Subcutaneous abdominal adipose tissue (tissue), 5 donors: ENCODE measurements at regions not wholly inside any gene's neighbourhood (a gene's known extent, or its start where the extent isn't known, plus 50 kb on each side); places are given as distances from the start of the nearest gene placed in this dataset.

ENCODE experiments used
- H3K27ac ChIP-seq: one replicate; pipeline ENCODE4 v1.7.0; 2013; ENCODE audit warnings: low read depth, mild to moderate bottlenecking, inconsistent platforms, low read length, moderate library complexity
- H3K27me3 ChIP-seq, 5 donors: one replicate each; pipeline ENCODE4 v1.7.0; 2013; ENCODE audit warnings: low read length in 5 of 5, inconsistent platforms in 1 of 5; ENCODE audit not compliant: control insufficient read depth in 5 of 5, insufficient read depth in 4 of 5
- H3K36me3 ChIP-seq, 5 donors: one replicate each; pipeline ENCODE4 v1.7.0; 2013; ENCODE audit warnings: low read length in 5 of 5; ENCODE audit not compliant: control insufficient read depth in 5 of 5, insufficient read depth in 5 of 5
- H3K4me1 ChIP-seq, 5 donors: one replicate each; pipeline ENCODE4 v1.7.0; 2013; ENCODE audit warnings: low read length in 5 of 5, mild to moderate bottlenecking in 3 of 5, moderate library complexity in 1 of 5; ENCODE audit not compliant: control insufficient read depth in 5 of 5, insufficient read depth in 5 of 5
- H3K4me3 ChIP-seq, 5 donors: one replicate each; pipeline ENCODE4 v1.7.0; 2013; ENCODE audit warnings: low read length in 5 of 5, low read depth in 1 of 5
- H3K9ac ChIP-seq, 5 donors: one replicate each; pipeline ENCODE4 v1.7.0; 2013; ENCODE audit warnings: low read length in 5 of 5, mild to moderate bottlenecking in 4 of 5, moderate library complexity in 3 of 5
- H3K9me3 ChIP-seq, 5 donors: one replicate each; pipeline ENCODE4 v1.7.0; 2013; ENCODE audit warnings: low read length in 5 of 5; ENCODE audit not compliant: control insufficient read depth in 5 of 5
- donor health status: healthy.
- donor health status: healthy.
- donor health status: healthy.
- donor health status: healthy.
- donor health status: healthy.

DNA sequence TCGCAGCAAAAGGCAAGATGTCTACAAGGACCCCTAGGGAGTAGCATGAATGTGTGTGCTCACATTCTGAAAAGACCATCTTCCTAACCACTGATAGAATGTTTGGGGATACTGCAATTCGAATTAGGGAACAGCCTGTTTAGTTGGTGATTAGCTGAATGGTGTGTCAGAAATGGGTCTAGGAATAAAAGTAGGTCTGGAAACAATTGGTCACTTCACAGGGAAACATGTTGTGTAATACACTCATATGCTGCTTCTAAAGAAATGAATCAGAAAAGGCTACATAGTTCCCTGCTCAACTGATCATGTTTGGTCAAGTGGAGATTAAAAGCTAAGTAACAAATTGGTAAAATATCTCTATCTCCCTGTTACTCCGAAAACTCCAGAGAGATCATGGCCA is 2362.4 kb upstream of the TENM3 start:
- Histone ChIP-seq H3K27ac (no peak overlapping the region), H3K27me3 (no peaks in the 10 kb centered on the region), H3K4me1 (no peaks in the 10 kb centered on the region), H3K36me3 (no peaks in the 10 kb centered on the region), H3K4me3 (no peak overlapping the region), H3K9ac (no peak overlapping the region), H3K9me3 (peaks cover 0 to 2% (median 0%) of the 10 kb centered on the region in 5 donors)

DNA sequence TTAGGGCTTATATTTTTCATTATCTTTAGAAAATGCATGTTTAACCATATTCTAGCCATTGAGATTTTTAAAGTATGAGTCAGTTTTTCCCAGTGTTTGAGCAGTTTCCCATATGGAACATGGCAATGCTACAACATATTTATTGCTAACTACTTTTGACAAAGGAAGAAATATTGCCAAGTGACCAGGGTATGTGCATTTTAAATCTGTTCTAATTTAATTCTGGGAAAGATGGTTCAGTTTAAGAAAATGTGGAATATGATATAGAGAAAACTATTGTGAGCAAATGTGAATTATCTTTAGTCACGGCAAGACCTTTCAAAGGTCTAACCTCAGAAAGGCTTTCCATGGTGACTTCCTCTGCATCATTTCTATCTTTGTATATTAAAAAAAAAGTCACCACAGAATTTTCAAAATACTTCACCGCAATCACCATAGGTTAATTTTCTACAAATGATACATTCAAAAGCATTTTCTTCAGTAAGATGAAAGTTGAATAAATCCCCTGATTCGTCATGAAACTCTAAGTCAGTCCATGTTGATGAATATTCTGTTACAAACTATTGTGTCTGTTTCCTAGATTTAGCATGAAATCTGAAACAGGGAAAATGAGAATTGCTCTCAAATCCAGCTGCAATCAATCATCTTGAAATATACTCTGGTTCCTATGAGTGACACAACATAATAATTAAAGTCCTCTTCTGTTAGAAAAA is 2349.0 kb upstream of the TENM3 start:
- H3K27me3 ChIP-seq = no peaks in the 10 kb centered on the region
- no peak overlapping the region for H3K9ac ChIP-seq
- no peak overlapping the region for H3K27ac ChIP-seq
- no peaks in the 10 kb centered on the region for H3K4me1 ChIP-seq
- peaks cover 0 to 7% (median 0%) of the 10 kb centered on the region in 5 donors for H3K9me3 ChIP-seq
- no peak overlapping the region for H3K4me3 ChIP-seq
- no peaks in the 10 kb centered on the region for H3K36me3 ChIP-seq

DNA sequence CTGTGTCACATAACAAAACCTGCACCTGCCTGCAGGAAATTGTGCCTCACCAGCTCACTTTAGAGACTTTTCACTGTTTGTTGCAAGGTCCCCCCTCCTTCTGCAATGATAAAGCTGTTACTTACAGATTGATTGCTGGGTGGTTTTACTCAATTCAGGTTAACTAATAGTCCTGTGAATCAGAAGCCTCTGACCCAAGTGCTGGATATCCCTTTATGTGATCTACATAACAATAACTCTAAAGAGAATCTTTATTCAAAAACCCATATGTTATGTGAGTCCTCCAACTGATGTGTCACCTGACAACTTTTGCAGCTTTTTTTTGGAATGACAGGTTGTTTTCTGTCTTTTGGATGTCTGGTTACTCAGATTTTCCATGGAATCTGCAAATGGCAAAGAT is 2323.6 kb upstream of the TENM3 start:
- Histone ChIP-seq H3K9me3 (no peaks in the 10 kb centered on the region), H3K4me1 (no peaks in the 10 kb centered on the region), H3K27me3 (no peaks in the 10 kb centered on the region), H3K36me3 (no peaks in the 10 kb centered on the region), H3K9ac (no peak overlapping the region), H3K4me3 (no peak overlapping the region), H3K27ac (no peak overlapping the region)

DNA sequence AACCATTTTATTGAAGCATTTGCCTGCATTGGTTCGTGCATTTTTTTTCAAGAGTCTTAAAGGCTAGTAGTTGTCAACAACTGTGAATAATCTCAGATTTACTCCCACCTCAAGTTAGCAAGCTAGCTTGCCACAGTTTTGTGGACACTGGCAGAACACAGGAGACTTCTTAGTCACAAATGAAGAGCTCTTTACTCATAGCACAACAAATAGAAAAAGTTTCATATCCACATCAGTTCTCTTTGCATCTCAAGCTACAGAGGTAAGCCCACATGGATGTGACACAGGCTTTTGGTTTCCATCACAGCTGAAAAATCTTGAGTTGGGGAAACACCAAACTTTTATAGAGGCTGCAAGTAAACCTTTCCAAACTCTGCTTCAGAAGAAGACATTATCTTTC is 2315.7 kb upstream of the TENM3 start:
- no peaks in the 10 kb centered on the region for H3K4me1 ChIP-seq
- no peak overlapping the region for H3K9ac ChIP-seq
- no peaks in the 10 kb centered on the region for H3K36me3 ChIP-seq
- no peak overlapping the region for H3K27ac ChIP-seq
- no peaks in the 10 kb centered on the region for H3K9me3 ChIP-seq
- H3K27me3 ChIP-seq = no peaks in the 10 kb centered on the region
- H3K4me3 ChIP-seq = no peak overlapping the region

DNA sequence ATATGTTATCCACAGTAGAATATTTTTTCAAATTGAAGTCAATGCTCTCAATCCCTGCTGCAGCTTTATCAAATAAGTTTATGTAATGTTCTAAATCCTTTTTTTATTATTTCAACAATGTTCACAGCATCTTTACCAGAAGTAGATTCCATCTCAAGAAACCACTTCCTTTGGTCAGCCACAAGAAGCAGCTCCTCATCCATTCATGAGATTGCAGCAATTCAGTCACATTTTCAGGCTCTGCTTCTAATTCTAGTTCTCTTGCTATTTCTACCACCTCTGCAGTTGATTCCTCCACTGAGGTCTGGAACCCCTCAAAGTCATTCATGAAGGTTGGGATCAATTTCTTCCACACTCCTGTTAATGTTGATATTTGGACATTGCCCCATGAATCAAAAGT is 2301.3 kb upstream of the TENM3 start:
- no peaks in the 10 kb centered on the region for H3K27me3 ChIP-seq
- no peak overlapping the region for H3K4me3 ChIP-seq
- H3K9ac ChIP-seq = no peak overlapping the region
- no peaks in the 10 kb centered on the region for H3K36me3 ChIP-seq
- H3K4me1 ChIP-seq = no peaks in the 10 kb centered on the region
- peaks cover 0 to 14% (median 0%) of the 10 kb centered on the region in 5 donors for H3K9me3 ChIP-seq
- H3K27ac ChIP-seq = no peak overlapping the region

DNA sequence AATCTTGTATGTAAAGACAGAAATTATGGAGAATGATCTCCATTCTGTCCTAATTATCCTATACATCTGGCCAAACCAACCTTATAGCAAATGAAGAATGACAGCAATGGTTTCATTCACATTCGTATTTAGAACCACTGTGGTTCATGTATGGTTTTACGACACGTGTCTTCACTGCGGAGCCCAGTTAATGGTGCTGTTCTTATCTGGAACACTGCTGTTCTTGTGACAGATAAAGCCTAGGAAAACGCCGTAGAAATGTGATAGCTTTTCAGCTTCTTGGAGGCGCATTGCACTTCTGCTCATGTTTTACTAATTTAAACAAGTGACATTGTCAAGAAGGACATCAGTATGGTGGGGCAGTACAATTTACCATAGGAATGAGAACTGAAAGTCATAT is 2266.4 kb upstream of the TENM3 start:
- Histone ChIP-seq H3K4me1 (no peaks in the 10 kb centered on the region), H3K27ac (no peak overlapping the region), H3K9me3 (peaks cover 0 to 3% (median 0%) of the 10 kb centered on the region in 5 donors), H3K36me3 (no peaks in the 10 kb centered on the region), H3K4me3 (no peak overlapping the region), H3K27me3 (no peaks in the 10 kb centered on the region), H3K9ac (no peak overlapping the region)

DNA sequence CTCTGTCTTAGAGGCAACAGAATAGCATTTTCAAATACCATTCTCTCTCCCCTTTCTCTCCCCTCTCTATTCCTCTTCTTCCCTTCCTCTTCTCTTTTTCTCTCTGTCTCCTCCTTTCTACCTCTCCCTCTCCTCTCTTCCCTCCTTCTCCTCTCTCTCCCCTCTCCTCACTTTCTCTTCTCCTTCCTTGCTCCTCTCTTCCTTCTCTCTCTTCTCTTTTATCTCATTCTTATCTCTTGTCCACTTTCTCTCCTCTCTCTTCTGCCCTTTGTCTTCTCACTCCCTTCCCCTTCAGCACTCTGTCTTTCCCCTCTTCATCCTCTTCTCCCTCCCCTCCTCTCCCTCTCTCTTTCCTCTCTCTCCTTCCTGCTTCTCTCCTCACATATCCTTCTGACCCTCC is 2265.8 kb upstream of the TENM3 start:
- peaks cover 0 to 3% (median 0%) of the 10 kb centered on the region in 5 donors for H3K9me3 ChIP-seq
- no peaks in the 10 kb centered on the region for H3K36me3 ChIP-seq
- no peak overlapping the region for H3K4me3 ChIP-seq
- H3K4me1 ChIP-seq = no peaks in the 10 kb centered on the region
- H3K27me3 ChIP-seq = no peaks in the 10 kb centered on the region
- no peak overlapping the region for H3K27ac ChIP-seq
- H3K9ac ChIP-seq = no peak overlapping the region

DNA sequence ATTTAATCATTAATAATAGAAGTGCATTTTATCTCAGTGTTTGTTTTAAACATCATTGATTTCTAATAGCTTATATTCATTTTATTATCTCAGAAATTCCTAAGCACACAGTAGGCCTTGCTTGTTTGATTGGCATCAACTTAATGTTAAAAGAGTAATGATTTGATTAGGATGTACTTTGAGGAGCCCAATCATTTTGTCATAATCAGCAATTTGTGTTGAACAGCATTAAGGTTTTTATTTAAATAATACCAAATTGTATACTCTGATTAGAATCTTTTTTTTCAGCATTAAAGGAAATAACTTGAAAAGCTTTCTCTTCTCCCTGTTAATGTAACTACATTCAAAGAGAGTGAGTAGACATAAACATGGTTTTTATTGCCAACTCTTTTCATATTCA is 2262.0 kb upstream of the TENM3 start:
- H3K36me3 ChIP-seq = no peaks in the 10 kb centered on the region
- H3K9ac ChIP-seq = no peak overlapping the region
- no peaks in the 10 kb centered on the region for H3K4me1 ChIP-seq
- H3K27me3 ChIP-seq = no peaks in the 10 kb centered on the region
- H3K4me3 ChIP-seq = no peak overlapping the region
- no peaks in the 10 kb centered on the region for H3K9me3 ChIP-seq
- H3K27ac ChIP-seq = no peak overlapping the region

DNA sequence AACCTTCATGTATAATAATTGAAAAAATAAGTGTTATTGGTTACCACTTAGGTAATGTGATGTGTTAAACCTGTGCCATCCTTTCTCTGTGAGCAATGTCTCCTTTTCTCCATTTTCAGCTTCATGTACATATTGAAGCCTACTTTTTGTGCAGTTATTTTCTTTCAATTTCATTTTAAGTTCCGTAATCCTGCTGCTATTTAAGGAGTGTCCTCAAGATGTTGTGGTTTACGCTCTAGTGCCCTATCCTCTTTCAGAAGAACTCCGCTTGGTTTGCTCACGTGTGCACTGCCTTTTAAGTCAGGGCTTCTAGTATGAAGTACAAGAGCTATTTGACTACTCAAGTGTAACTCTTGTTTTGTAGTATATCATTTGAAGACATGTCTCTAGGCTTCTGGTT is 2253.2 kb upstream of the TENM3 start:
- Histone ChIP-seq H3K9me3 (no peaks in the 10 kb centered on the region), H3K4me3 (no peak overlapping the region), H3K36me3 (no peaks in the 10 kb centered on the region), H3K9ac (no peak overlapping the region), H3K27me3 (no peaks in the 10 kb centered on the region), H3K4me1 (no peaks in the 10 kb centered on the region), H3K27ac (no peak overlapping the region)

DNA sequence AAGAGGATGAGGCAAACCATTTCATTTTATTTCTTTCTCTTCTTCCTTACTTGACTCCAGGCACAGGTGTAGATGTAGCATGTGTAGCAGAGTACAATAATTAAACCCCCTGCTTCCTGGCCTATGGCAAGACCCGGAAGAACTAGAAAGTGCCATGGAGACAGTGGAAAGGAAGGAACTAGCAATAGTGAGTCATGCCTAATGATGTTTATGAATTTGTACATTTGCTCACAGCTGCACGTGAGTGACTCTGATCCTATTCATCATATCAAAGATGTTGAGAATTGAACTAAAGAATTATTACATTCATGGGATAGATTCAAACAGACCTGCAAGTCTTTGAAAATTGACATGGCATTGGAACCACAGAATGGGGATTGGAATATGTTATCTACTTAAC is 2233.9 kb upstream of the TENM3 start:
- H3K27me3 ChIP-seq = no peaks in the 10 kb centered on the region

More for the DNA sequence above, 2233.9 kb upstream of the TENM3 start:
- Histone ChIP-seq H3K4me1 (no peaks in the 10 kb centered on the region), H3K36me3 (no peaks in the 10 kb centered on the region), H3K9me3 (no peaks in the 10 kb centered on the region), H3K4me3 (no peak overlapping the region), H3K27ac (no peak overlapping the region), H3K9ac (no peak overlapping the region)
